GM04503 (cell line): ENCODE measurements at regions not wholly inside any gene's neighbourhood (a gene's known extent, or its start where the extent isn't known, plus 50 kb on each side); places are given as distances from the start of the nearest gene placed in this dataset.

Experiments
- DNase-seq: peaks from one replicate; pipeline ENCODE4 v3.0.0-alpha.2; 2012; ENCODE audit warnings: low read depth

DNA sequence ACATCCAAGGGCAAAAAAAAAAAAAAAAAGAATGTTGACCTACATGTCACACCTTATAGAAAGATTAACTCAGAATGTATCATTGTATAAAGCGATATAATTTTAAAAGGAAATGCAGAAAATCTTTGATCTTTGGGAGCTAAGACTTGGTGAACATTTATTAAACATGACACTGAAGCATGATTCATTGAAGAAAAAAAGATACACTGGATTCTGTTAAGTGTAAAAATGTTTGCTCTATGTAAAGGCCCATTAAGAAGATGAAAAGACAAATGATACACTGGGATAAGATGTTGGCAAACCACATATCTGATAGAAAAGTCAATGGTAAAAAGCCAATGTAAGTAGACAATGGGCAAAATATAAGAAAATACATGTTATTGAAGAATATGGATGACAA, 1131.0 kb downstream of the AACS start:
- no peak for DNase-seq

DNA sequence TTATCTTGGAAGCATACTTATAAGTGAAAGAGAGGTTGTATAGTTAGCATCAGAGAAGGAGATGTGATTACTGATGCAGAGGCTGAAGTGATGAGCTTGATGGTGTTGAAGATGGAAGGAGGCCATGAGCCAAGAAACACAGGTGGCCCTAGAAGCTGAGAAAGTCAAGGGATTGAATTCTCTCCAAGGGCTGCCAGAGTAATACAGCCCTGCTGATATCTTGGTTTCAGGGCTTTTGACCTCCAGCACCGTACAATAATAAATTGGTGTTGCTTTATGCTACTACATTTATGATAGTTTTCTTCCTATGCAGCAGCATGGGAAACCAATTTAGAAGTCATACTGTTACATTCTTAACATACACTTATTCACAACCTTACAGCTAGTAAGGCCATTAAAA, 1133.3 kb downstream of the AACS start:
- no peak for DNase-seq

DNA sequence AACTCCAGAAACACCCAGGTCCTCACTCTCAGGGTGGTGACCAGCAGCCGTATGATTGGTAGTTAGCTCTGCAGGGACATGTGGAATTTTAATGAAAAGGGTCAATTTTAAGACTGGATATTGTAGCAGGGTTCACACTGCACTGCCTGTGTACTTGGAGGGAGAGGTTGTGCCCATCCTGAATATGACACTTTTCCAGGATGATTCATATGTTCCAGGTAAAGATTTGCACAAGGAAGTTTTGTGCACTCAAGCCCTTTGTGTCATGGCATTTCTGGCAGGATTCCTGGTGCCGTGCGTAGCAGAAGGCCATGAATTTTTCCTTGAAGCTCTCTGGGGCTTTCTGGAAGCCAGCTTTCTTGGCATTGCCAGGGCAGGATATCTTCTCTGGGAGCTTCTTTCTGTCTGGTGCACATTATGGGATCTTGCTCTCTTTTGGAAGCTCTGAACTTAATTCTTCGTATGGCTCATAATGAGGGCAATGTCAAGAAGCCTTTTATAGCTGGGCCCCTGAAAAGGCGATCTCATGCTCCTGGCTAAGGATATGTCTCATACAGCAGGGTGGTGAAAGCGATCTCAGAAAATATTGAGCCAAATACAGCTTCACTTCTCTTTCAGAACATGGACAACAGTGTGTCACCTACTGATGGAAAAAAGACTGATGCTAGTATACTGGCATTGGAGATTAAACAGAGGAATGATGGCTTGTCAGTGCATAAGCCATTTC, 1133.9 kb downstream of the AACS start:
- no peak for DNase-seq

DNA sequence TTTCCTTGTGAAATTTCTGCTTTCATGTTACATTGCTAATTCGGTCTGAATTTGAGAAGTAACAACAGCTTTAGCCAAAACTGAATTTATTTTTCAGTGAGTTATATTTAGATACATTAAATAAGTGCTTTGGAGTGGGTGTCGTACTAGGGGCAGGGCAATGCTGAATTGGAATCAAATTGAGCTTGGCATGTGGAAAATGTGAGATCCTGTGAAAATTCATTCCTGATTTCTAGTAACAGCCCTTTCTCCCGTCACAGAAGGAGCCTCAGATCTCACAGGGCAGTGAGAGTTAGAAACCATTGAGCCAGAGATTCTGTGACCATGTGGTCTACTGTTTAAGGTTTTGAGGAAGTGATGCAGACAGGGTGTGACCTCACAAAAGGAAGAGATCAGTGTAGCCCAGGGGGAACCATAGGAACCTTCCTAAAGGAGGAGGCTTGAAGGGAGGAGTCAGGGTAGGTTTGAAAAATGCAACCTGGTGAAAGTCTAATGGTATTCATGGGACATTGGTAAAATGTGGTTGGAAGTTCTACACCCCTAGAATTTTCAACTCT, 1136.8 kb downstream of the AACS start:
- no peak for DNase-seq

DNA sequence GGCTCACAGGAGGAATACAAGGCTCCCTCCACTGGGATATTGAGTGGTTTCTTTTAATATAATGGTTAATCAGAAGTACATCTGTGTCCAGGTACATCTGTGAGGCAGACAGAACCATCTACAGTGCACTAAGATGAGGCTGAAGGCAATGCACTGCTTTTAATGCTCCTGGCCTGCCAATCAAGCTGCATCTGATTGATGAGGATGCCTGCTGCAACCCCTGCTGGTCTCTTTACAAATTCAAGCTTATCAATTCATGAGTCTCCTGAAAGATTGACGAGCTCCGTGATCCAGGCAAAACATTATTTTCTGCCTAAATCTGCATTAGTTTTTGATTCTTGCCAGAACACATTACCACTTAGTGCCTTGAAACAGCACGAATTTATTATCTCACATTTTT, 1139.1 kb downstream of the AACS start:
- no peak for DNase-seq

DNA sequence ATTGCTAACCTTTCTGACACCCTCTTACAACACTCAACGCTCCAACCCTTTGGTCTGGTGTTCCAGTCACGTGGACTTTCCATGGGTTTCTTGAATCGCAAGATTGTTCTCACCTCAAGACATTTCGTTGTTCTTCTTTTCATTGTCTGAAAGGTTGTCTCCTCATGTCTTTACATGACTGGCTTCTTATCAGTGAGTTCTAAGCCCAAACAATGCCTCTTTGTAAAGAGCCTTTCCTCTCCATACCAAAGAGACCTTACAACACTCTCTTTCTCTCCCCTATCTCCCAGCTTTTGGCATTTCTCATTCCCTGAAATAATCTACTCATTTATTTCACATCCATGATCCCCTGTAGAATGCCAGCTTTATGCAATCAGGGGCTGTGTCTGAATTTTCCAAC, 1144.8 kb downstream of the AACS start:
- DNase-seq: no peak

DNA sequence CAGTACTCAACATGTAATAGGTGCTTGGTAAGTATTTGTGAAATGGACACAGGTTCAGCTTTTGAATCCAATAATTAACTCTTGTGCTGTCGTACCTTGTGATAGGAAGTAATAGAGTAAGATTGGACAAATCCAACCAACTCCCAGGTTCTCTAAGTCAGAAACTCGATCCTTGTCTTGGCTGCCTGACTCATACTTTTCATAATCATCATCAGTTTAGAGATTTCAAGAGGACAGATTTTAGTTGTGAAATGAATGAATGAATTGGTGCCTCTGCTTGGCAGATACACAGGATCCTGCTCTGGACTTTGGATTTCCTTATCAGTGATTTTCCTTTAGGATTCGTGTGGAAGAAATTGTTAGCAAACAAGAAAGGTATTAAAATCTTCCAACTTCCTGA, 1145.2 kb downstream of the AACS start:
- DNase-seq: no peak

DNA sequence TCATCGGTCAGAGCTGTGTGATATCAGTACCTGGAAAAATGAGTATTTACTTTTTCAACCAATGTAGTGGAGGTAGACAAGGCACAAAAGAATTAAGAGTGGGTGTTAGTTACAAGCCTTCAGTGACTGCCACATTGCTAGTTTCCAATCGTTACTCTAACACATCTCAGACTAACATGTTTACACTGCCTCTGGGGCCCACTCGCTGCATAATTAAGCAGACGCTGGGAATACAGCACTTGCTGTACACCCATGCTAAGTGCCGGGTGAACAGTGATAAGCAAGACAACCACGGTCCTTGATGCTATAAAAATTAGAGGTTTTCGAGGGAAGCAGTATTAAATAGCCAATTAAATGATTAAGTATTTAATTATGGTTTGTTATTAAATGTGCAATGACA, 1147.6 kb downstream of the AACS start:
- no peak for DNase-seq

DNA sequence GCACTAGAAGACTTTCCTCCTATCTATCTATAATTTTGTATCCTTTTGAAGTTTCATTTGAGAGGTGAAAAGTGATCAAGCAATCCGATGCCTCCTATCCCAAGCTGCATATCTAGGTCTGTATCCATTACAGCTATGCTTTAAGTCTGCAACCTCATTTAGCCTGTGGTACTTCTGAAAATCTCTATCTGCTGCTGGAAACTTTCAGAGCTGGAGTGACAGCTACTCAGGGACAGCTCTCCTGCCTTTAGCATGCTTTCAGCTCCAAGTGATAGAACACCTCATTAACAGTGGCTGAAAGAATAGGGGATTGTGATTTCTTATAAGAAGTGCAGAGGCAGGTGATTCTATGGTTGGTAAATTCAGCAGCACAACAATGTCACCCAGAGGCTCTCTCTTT, 1153.5 kb downstream of the AACS start:
- DNase-seq: no peak

DNA sequence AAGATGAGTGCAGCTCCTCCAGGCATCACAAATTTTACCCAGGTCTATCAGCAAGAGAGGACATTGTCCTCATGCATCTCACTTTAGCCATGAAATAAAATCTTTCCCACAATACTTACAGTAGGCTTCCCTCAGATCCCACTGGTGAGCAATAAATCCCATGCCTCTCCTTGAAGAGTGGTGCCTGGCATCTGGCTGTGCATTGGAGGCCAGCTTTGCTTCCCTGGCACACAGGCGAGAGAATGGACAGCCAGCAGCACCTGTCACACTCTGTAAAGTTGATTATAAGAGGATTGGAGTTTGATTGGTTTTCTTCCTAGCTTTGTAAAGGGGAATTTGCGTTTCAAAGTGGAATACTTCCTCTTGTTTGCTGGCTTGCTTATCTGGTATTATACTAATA, 1153.9 kb downstream of the AACS start:
- DNase-seq: no peak

DNA sequence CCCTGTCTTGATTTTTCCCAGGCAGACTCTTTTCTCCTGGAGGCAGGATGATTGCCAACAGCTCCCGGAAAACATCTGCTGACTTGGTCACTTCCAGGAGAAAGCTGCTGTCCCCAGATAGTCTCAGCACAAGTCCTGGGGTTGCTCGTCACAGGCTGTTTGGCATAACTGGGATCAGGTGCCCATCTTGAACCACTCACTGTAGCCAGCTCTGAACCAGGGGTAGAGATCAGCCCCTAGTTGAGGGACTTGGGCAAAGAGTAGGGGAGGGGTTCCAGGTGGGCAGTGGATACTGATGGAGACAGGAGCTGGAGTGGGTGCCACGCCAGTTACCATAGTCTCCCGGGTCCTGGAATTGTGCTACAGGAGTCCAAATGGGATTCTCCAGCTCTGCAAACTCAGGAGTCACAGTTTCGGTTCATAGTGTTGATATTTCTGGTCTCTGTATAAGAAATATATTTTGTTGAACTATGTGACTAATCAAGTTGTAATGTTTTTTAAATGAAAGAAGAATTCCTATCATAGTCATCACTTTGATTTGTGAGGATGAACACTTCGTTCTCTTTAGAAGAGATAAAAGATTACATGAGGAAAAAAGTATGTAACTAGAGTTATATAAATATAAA, 1154.5 kb downstream of the AACS start:
- DNase-seq: no peak

DNA sequence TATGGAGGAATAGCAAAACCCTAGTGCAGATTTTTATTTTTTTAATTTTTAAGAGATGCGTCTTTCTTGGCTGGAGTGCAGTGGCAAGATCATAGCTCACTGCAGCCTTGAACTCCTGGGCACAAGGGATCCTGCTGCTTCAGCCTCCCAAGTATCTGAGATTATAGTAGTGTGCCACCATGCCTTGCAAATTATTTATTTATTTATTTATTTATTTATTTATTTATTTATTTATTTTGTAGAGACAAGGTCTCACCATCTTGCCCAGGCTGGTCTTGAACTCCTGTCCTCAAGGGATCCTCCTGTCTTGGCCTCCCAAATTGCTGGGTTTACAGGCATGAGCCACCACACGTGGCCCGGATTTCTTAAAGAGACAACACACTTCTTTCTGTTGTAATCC, 1158.8 kb downstream of the AACS start:
- DNase-seq: no peak

DNA sequence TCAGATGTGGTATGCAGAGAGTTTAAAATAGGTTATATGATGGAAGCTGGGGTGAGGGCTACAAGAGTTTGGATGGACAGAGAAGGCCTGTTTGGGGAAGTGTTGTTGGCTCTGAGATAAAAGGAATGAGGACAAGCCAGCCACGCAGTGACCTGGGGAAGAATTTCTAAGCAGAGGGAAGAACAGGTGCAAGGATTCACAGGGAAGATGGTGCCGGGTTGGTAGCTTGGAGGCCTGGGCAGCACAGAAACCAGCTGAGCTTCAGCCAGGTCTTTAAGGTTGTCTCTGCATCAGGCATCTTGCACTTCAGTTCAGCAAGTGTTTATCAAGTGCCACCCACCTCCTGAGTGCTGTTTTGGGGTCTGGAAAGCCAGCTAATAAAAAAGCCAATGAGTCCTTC, 1163.7 kb downstream of the AACS start:
- DNase-seq: no peak

DNA sequence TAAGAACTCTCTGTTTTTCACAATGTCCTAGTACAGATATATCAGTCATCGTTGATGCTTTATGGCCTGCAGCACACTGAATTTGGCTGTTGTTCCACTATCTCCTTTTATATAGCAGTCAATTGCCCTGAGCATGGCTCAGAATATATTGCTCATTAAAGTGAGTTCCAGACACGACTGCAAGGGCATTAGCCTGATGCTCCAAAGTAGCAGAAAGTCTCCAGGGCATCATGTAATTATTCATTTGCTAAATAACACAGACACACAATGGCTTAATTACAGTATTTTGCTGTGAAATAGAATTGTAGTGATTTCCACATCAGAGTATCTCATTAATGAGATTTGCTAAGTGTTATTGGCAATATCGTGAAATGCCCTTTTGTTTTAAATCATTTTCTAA, 1167.5 kb downstream of the AACS start:
- no peak for DNase-seq

DNA sequence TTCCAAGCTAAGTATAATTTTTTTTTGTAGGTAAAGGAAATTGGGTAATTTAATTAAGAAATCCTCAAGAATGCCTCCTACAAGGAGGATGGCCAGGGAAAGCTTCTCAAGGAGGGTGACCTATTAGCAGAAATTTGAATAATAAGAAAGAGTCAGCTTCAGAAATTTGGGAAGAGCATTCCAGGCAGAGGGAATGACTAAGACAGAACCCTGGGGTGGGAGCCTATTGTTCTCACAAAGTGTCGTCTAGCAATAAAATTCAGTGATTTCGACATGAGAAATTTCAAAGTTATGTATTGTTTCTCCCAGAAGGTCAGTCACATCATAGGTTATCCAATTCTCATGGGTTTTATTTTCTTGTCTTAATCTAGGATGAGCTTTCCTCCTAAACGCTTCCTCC, 1168.4 kb downstream of the AACS start:
- DNase-seq: no peak

DNA sequence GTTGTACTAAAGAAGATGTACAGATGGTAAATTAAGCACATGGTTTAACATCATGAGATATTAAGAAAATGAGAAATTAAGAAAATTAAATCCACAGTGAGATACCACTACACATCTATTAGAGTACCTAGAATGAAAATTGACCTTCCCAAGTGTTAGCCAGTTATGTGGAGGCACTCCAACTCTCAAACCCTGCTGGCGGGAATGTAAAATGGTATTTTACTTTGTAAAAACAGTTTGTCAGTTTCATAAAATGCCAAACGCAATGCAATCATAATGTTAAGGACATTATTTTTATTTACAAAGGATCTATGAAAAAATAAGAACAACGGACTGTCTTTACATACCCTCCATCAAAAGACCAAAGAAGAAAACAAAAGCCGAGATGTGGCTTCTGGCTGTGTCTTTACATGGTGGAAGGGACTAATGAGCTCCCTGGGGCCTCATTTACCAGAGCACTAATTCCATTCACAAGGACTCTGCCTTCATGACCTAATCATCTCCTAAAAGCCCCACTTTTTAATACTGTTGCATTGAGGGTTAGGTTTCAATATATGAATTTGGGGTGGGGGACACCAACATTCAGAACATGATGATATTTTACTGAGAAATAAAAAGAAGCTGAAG, 1178.7 kb downstream of the AACS start:
- DNase-seq: no peak

DNA sequence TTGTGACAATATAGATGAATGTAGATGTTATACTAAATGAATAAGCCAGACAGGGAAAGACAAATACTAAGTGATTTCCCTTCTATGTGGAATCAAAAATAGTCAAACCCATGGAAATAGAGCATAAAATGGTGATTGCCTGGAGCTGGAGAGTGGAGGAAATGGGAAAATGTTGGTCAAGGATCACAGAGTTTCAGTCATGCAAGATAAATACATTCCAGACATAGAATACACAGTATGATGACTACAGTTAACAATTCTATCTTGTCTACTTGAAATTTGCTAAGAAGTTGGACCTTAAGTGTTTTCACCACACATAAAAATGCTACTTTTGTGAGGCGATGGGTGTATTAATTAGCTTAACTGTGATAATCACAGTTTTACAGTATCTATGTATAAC, 1182.7 kb downstream of the AACS start:
- DNase-seq: no peak

DNA sequence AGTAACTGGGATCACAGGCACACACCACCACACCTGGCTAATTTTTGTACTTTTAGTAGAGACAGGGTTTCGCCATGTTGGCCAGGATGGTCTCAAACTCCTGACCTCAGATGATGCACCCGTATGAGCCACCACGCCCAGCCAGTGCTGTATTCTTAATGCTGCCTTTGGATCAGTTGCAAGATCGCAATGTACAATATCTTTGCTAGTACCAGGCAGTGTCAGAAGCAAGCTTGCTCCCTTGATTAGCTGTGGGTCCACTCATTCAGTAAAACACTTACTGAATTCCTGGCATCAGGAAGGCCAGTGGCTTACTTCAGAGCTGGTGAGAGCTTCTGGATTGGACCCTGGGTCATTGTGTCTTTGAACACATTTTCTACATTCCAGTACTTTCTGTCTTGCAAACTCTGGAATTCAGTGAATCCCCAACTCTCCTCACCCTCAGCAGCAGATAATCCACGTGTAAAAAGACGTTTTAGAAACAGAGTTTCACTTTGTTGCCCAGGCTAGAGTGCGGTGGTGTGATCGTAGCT, 1183.7 kb downstream of the AACS start:
- no peak for DNase-seq

DNA sequence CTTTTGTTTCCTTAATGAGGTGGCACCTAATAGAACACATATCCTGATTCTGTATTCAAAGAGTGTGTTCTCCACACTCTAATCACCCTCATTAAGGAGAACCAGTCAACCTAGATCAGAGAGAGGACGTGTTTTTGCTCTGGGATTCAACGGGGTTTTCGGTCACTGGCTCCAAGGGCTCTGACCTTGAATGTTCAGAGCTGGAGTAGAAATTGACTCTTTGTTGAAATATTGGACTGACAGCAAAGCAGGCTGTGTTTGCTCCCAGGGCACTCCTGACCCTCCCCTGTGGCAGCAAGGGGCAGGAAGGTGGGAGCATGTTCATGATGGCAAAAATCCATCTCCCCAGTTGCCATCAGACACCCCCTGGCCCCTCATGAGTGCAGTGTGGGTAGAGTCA, 1193.0 kb downstream of the AACS start:
- no peak for DNase-seq

DNA sequence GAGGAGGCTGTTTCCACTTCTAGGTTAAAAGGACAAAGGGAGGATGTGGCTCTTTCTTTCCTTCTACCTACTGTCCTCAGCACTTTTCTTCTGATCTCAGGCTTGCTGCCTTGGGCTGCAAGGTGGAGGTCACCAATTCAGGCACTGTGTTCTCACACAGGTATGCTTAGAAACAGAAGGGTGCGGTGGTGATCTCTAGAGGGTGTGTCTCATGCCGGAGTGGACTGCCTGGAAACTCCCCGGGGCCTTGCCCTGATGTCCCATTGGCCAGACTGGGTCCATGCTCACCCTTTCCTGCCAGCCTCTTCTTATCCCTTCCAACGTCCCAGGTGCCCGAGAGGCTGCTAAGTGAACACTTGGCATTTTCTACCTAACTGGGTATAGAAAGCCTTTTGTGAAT, 1197.6 kb downstream of the AACS start:
- DNase-seq: no peak

DNA sequence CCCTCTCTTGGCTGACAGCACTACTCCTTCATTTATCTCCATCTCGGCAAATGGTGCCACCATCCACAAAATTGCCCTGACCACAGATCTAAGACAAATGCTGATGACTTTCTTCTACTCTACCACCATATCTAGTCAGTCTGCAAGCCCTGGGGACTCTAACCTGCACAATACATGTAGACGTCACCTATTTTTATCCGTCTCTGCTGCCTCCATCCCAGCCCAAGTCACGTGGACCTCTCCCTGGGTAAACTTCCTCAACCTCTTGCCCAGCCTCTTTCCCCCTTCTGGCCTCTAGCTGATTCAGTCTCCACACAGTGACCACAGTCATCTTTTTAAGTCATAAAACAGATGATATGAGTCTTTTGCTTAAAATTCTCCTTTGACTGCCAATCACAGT, 1203.0 kb downstream of the AACS start:
- no peak for DNase-seq

DNA sequence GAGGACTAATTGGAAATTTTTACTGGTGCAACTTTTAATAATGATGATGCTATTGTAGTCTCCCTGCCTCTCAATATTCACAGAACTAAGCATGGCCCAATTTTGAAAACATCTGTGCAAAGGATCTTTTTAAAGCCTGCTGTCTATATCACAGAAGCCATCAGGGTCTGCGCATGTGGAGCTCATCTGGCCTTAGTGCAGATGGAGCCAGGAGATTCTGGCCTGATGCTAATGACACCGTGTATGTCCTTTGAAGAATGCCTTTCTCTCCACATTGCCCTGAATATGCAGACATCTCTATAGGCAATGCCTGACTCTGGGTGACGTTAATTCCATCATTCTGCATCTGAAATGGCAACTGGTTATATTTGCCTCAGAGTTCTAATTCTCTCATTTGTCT, 1205.9 kb downstream of the AACS start:
- no peak for DNase-seq

DNA sequence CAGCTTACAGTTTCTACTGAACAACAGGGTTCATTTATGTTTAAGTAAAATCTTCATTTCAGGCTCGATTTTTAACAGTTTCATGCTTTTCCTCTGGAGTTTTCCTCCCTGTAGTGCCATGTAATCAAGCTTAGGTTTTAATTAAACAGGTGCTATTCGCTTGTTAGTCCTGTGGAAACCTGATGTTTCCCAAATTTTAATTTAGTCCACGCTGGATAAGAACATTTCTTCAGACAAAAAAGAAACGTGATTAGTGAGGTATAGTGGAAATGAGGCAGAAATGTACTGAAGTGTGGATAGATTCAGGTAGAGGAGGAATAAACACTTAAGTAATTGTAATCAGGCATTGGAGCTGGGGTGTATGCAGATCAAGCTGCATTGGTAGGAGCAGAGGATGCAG, 1217.5 kb downstream of the AACS start:
- no peak for DNase-seq
